Activated T-helper 2 cell treated with anti-CD3 and anti-CD28 coated beads, Interferon-gamma antibody, Interleukin-2, Interleukin-4, amounts not matched to agents 10 μg/mL and 5 μg/mL and 100 μg/mL, durations not matched to agents 14 hours and 24 hours and 36 hours (primary cell): ENCODE measurements at regions not wholly inside any gene's neighbourhood (a gene's known extent, or its start where the extent isn't known, plus 50 kb on each side); places are given as distances from the start of the nearest gene placed in this dataset.

Experiments used
- DNase-seq: peaks from one replicate; pipeline ENCODE4 v3.0.0; 2021; ENCODE audit warnings: low spot score
- H3K27ac Mint-ChIP-seq: one replicate; pipeline ENCODE4 v1.8.0; 2021; ENCODE audit warnings: mixed read lengths
- H3K27me3 Mint-ChIP-seq: one replicate; pipeline ENCODE4 v1.8.0; 2021; ENCODE audit warnings: low read depth, mixed read lengths
- H3K36me3 Mint-ChIP-seq: one replicate; pipeline ENCODE4 v1.8.0; 2021; ENCODE audit warnings: low read depth, mixed read lengths
- H3K4me1 Mint-ChIP-seq: one replicate; pipeline ENCODE4 v1.8.0; 2021; ENCODE audit warnings: low read depth, mixed read lengths
- H3K4me3 Mint-ChIP-seq: one replicate; pipeline ENCODE4 v1.8.0; 2021; ENCODE audit warnings: low read depth, mild to moderate bottlenecking, moderate library complexity, mixed read lengths
- H3K9me3 Mint-ChIP-seq: one replicate; pipeline ENCODE4 v1.8.0; 2021; ENCODE audit warnings: mixed read lengths
- intact Hi-C: fragments of 100-400 bp; cut with micrococcal nuclease; formaldehyde crosslinking; loops from one replicate; pipeline ENCODE4 v1.15.1; 2023

- Mint-ChIP-seq H3K9me3 (peaks cover 17% of the 10 kb centered on the region), H3K4me1 (no peaks in the 10 kb centered on the region), H3K27me3 (no peaks in the 10 kb centered on the region), H3K36me3 (no peaks in the 10 kb centered on the region), H3K27ac (no peak overlapping the region), H3K4me3 (no peak overlapping the region)
- intact Hi-C loops: no loop called here
- DNase-seq: no peak
Measured at GRCh38 chr5:33032271-33033070, 321.4 kb downstream of the NPR3 start.

GRCh38 chr5:33033516-33033915, 322.4 kb downstream of the NPR3 start:
- H3K9me3 Mint-ChIP-seq: peaks cover 14% of the 10 kb centered on the region
- no peak overlapping the region for H3K27ac Mint-ChIP-seq
- no peak overlapping the region for H3K4me3 Mint-ChIP-seq
- H3K36me3 Mint-ChIP-seq: no peaks in the 10 kb centered on the region
- intact Hi-C loops: no loop called here
- DNase-seq: no peak
- H3K27me3 Mint-ChIP-seq: no peaks in the 10 kb centered on the region
- no peaks in the 10 kb centered on the region for H3K4me1 Mint-ChIP-seq

- H3K36me3 Mint-ChIP-seq: no peaks in the 10 kb centered on the region
- no peaks in the 10 kb centered on the region for H3K4me1 Mint-ChIP-seq
- no peaks in the 10 kb centered on the region for H3K27me3 Mint-ChIP-seq
- no peak overlapping the region for H3K4me3 Mint-ChIP-seq
- intact Hi-C loops: no loop called here
- H3K9me3 Mint-ChIP-seq: peaks cover 6% of the 10 kb centered on the region
- H3K27ac Mint-ChIP-seq: no peak overlapping the region
- DNase-seq: no peak
Measured at GRCh38 chr5:33034777-33035176, 323.7 kb downstream of the NPR3 start.

- peaks cover 7% of the 10 kb centered on the region for H3K9me3 Mint-ChIP-seq
- H3K4me1 Mint-ChIP-seq: no peaks in the 10 kb centered on the region
- no peak overlapping the region for H3K4me3 Mint-ChIP-seq
- no peaks in the 10 kb centered on the region for H3K36me3 Mint-ChIP-seq
- H3K27ac Mint-ChIP-seq: no peak overlapping the region
- intact Hi-C loops: no loop called here
- no peaks in the 10 kb centered on the region for H3K27me3 Mint-ChIP-seq
- no peak for DNase-seq
Measured at GRCh38 chr5:33035851-33036527, 324.9 kb downstream of the NPR3 start.

- no peaks in the 10 kb centered on the region for H3K36me3 Mint-ChIP-seq
- no peak overlapping the region for H3K27ac Mint-ChIP-seq
- no peak overlapping the region for H3K4me3 Mint-ChIP-seq
- peaks cover 12% of the 10 kb centered on the region for H3K9me3 Mint-ChIP-seq
- no peaks in the 10 kb centered on the region for H3K4me1 Mint-ChIP-seq
- no peaks in the 10 kb centered on the region for H3K27me3 Mint-ChIP-seq
- no peak for DNase-seq
- intact Hi-C loops: no loop called here
Measured at GRCh38 chr5:33037076-33037475, 326.0 kb downstream of the NPR3 start.

GRCh38 chr5:33041586-33041985, 330.5 kb downstream of the NPR3 start:
- Mint-ChIP-seq H3K27me3 (no peaks in the 10 kb centered on the region), H3K4me1 (no peaks in the 10 kb centered on the region), H3K4me3 (no peak overlapping the region), H3K36me3 (no peaks in the 10 kb centered on the region), H3K27ac (no peak overlapping the region), H3K9me3 (peaks cover 14% of the 10 kb centered on the region)
- no peak for DNase-seq
- intact Hi-C loops: no loop called here

- H3K36me3 Mint-ChIP-seq: no peaks in the 10 kb centered on the region
- H3K27ac Mint-ChIP-seq: no peak overlapping the region
- DNase-seq: no peak
- no peaks in the 10 kb centered on the region for H3K4me1 Mint-ChIP-seq
- H3K27me3 Mint-ChIP-seq: no peaks in the 10 kb centered on the region
- no peak overlapping the region for H3K4me3 Mint-ChIP-seq
- intact Hi-C loops: no loop called here
- H3K9me3 Mint-ChIP-seq: peaks cover 18% of the 10 kb centered on the region
Measured at GRCh38 chr5:33043343-33043997, 332.3 kb downstream of the NPR3 start.

GRCh38 chr5:33046091-33046490, 335.0 kb downstream of the NPR3 start:
- Mint-ChIP-seq H3K4me1 (no peaks in the 10 kb centered on the region), H3K27ac (no peak overlapping the region), H3K36me3 (no peaks in the 10 kb centered on the region), H3K27me3 (no peaks in the 10 kb centered on the region), H3K4me3 (no peak overlapping the region), H3K9me3 (peaks cover 17% of the 10 kb centered on the region)
- no peak for DNase-seq
- intact Hi-C loops: no loop called here

GRCh38 chr5:33048315-33048714, 337.2 kb downstream of the NPR3 start:
- Mint-ChIP-seq H3K4me3 (no peak overlapping the region), H3K27me3 (no peaks in the 10 kb centered on the region), H3K27ac (no peak overlapping the region), H3K4me1 (no peaks in the 10 kb centered on the region), H3K36me3 (no peaks in the 10 kb centered on the region), H3K9me3 (peaks cover 14% of the 10 kb centered on the region)
- intact Hi-C loops: no loop called here
- no peak for DNase-seq

- no peak overlapping the region for H3K4me3 Mint-ChIP-seq
- intact Hi-C loops: no loop called here
- no peak for DNase-seq
- no peaks in the 10 kb centered on the region for H3K36me3 Mint-ChIP-seq
- peaks cover 24% of the 10 kb centered on the region for H3K9me3 Mint-ChIP-seq
- H3K27ac Mint-ChIP-seq: no peak overlapping the region
- H3K27me3 Mint-ChIP-seq: no peaks in the 10 kb centered on the region
- H3K4me1 Mint-ChIP-seq: no peaks in the 10 kb centered on the region
Measured at GRCh38 chr5:33049298-33049697, 338.2 kb downstream of the NPR3 start.

GRCh38 chr5:33049842-33050241, 338.7 kb downstream of the NPR3 start:
- H3K4me3 Mint-ChIP-seq: no peak overlapping the region
- no peaks in the 10 kb centered on the region for H3K27me3 Mint-ChIP-seq
- H3K36me3 Mint-ChIP-seq: no peaks in the 10 kb centered on the region
- no peak overlapping the region for H3K27ac Mint-ChIP-seq
- no peaks in the 10 kb centered on the region for H3K4me1 Mint-ChIP-seq
- H3K9me3 Mint-ChIP-seq: peaks cover 25% of the 10 kb centered on the region
- intact Hi-C loops: no loop called here
- no peak for DNase-seq

GRCh38 chr5:33059081-33059480, 348.0 kb downstream of the NPR3 start:
- Mint-ChIP-seq H3K4me1 (no peaks in the 10 kb centered on the region), H3K27me3 (no peaks in the 10 kb centered on the region), H3K9me3 (peaks cover 26% of the 10 kb centered on the region), H3K4me3 (no peak overlapping the region), H3K36me3 (no peaks in the 10 kb centered on the region), H3K27ac (no peak overlapping the region)
- no peak for DNase-seq
- intact Hi-C loops: no loop called here

GRCh38 chr5:33065131-33065530, 354.0 kb downstream of the NPR3 start:
- Mint-ChIP-seq H3K4me3 (no peak overlapping the region), H3K27ac (no peak overlapping the region), H3K4me1 (no peaks in the 10 kb centered on the region), H3K9me3 (no peaks in the 10 kb centered on the region), H3K36me3 (no peaks in the 10 kb centered on the region), H3K27me3 (no peaks in the 10 kb centered on the region)
- DNase-seq: no peak
- intact Hi-C loops: no loop called here
